CD4-positive, alpha-beta T cell (primary cell): ENCODE measurements at regions not wholly inside any gene's neighbourhood (a gene's known extent, or its start where the extent isn't known, plus 50 kb on each side); places are given as distances from the start of the nearest gene placed in this dataset.

Experiments used
- ATAC-seq: fragments of 200-7000 bp; cut with Tn5 transposase; one replicate; pipeline ENCODE4 v1.10.0; 2022; ENCODE audit warnings: mild to moderate bottlenecking; ENCODE audit not compliant: poor library complexity
- CTCF ChIA-PET: fragments of 350-600 bp; sonication (Branson Sonifier 250); formaldehyde crosslinking; loops from one replicate; lab custom pipeline; 2021; ENCODE audit warnings: antibody characterized with exemption, inconsistent platforms; lab: Charles Lee
- POLR2A ChIA-PET: fragments of 350-600 bp; sonication (Branson Sonifier 250); formaldehyde crosslinking; loops from one replicate; lab custom pipeline; 2021; ENCODE audit warnings: antibody characterized with exemption, inconsistent platforms; lab: Charles Lee
- DNase-seq, 14 experiments: peaks; one replicate each; pipeline ENCODE4 v3.0.0-alpha.2; 2013 to 2020; ENCODE audit warnings: mixed read lengths in 2 of 14
- H3K27ac ChIP-seq, 2 donors: one replicate each; pipeline versions ENCODE4 v1.5.1 to v1.7.0; 2013; ENCODE audit warnings: low read length in 2 of 2, low read depth in 1 of 2, mild to moderate bottlenecking in 1 of 2
- H3K27me3 ChIP-seq, 2 experiments: 1 replicate in 1 of 2; 2 replicates in 1 of 2; pipeline versions ENCODE4 v1.6.1 to v1.7.0; 2013; ENCODE audit warnings: low read length in 2 of 2, control low read depth in 1 of 2, mild to moderate bottlenecking in 1 of 2, moderate library complexity in 1 of 2; ENCODE audit not compliant: insufficient read depth in 2 of 2, control insufficient read depth in 1 of 2
- H3K36me3 ChIP-seq: one replicate; pipeline ENCODE4 v1.6.1; 2013; ENCODE audit warnings: low read length, control low read depth; ENCODE audit not compliant: insufficient read depth
- H3K4me1 ChIP-seq: one replicate; pipeline ENCODE4 v1.6.1; 2013; ENCODE audit warnings: low read length, control low read depth; ENCODE audit not compliant: insufficient read depth
- H3K4me3 ChIP-seq: one replicate; pipeline ENCODE4 v1.5.1; 2013; ENCODE audit warnings: mild to moderate bottlenecking, low read length, moderate library complexity
- H3K9me3 ChIP-seq, 2 experiments: 1 replicate in 1 of 2; 2 replicates in 1 of 2; pipeline versions ENCODE4 v1.6.1 to v1.7.0; 2013; ENCODE audit warnings: low read length in 2 of 2, mild to moderate bottlenecking in 2 of 2, control low read depth in 1 of 2, moderate library complexity in 1 of 2; ENCODE audit not compliant: control insufficient read depth in 1 of 2, insufficient read depth in 1 of 2
- H3K27ac Mint-ChIP-seq: one replicate; pipeline ENCODE4 v1.8.0; 2020; ENCODE audit warnings: mixed read lengths
- H3K27me3 Mint-ChIP-seq: one replicate; pipeline ENCODE4 v1.8.0; 2021; ENCODE audit warnings: mixed read lengths
- H3K36me3 Mint-ChIP-seq: one replicate; pipeline ENCODE4 v1.8.0; 2021; ENCODE audit warnings: low read depth, mixed read lengths
- H3K4me1 Mint-ChIP-seq: one replicate; pipeline ENCODE4 v1.8.0; 2021; ENCODE audit warnings: low read depth, mixed read lengths
- H3K4me3 Mint-ChIP-seq: one replicate; pipeline ENCODE4 v1.8.0; 2020; ENCODE audit warnings: mild to moderate bottlenecking, mixed read lengths
- H3K9me3 Mint-ChIP-seq: one replicate; pipeline ENCODE4 v1.8.0; 2020; ENCODE audit warnings: mixed read lengths
- CTCF ChIP-seq: fragments of 200-600 bp; IDR thresholded peaks from one replicate; pipeline ENCODE4 v1.8.0; 2022; ENCODE audit warnings: antibody characterized with exemption, mild to moderate bottlenecking
- intact Hi-C, 2 experiments: fragments of 100-400 bp; cut with DNase I in 1 of 2; cut with micrococcal nuclease in 1 of 2; formaldehyde crosslinking; loops; one replicate each; pipeline versions ENCODE4 v1.15.1 to v1.9.0; 2023 to 2025; cut with DNase I, micrococcal nuclease

GRCh38 chr15:77731067-77731466, 98.4 kb upstream of the LINGO1 start:
- Histone ChIP-seq H3K36me3 (no peaks in the 10 kb centered on the region), H3K27ac (no peak overlapping the region), H3K27me3 (peaks cover 8 to 10% of the 10 kb centered on the region in 2 experiments), H3K4me3 (no peak overlapping the region), H3K4me1 (no peaks in the 10 kb centered on the region), H3K9me3 (peaks cover 0 to 4% of the 10 kb centered on the region in 2 experiments)
- Mint-ChIP-seq H3K9me3 (no peaks in the 10 kb centered on the region), H3K4me3 (no peak overlapping the region), H3K27ac (no peak overlapping the region), H3K27me3 (peaks cover 10% of the 10 kb centered on the region), H3K4me1 (no peaks in the 10 kb centered on the region), H3K36me3 (no peaks in the 10 kb centered on the region)
- DNase-seq: no peak
- no peak for TF ChIP-seq CTCF
- ATAC-seq: no peak
- ChIA-PET CTCF (no interaction called here), POLR2A (no interaction called here)
- intact Hi-C loops: no loop called here

GRCh38 chr15:77727635-77728304, 95.1 kb upstream of the LINGO1 start:
- no peak for TF ChIP-seq CTCF
- no peaks in the 10 kb centered on the region for H3K4me1 Mint-ChIP-seq

GRCh38 chr15:77724715-77725114, 92.0 kb upstream of the LINGO1 start:
- no peak for DNase-seq
- intact Hi-C loops: no loop called here
- no peak for TF ChIP-seq CTCF
- Histone ChIP-seq H3K4me3 (no peak overlapping the region), H3K36me3 (no peaks in the 10 kb centered on the region), H3K9me3 (peaks cover 0 to 4% of the 10 kb centered on the region in 2 experiments), H3K27me3 (peaks cover 0 to 3% of the 10 kb centered on the region in 2 experiments), H3K27ac (no peak overlapping the region), H3K4me1 (no peaks in the 10 kb centered on the region)
- no peak for ATAC-seq
- CTCF ChIA-PET: no interaction called here
- Mint-ChIP-seq H3K4me3 (no peak overlapping the region), H3K27me3 (peaks cover 7% of the 10 kb centered on the region), H3K9me3 (no peaks in the 10 kb centered on the region), H3K27ac (no peak overlapping the region), H3K4me1 (no peaks in the 10 kb centered on the region), H3K36me3 (no peaks in the 10 kb centered on the region)
- POLR2A ChIA-PET: no interaction called here

More at GRCh38 chr15:77727635-77728304, 95.1 kb upstream of the LINGO1 start:
- peaks cover 2 to 3% of the 10 kb centered on the region in 2 experiments for H3K27me3 ChIP-seq
- H3K4me3 ChIP-seq: no peak overlapping the region
- intact Hi-C loops: no loop called here
- Mint-ChIP-seq H3K36me3 (no peaks in the 10 kb centered on the region), H3K9me3 (no peaks in the 10 kb centered on the region), H3K27me3 (no peaks in the 10 kb centered on the region), H3K4me3 (no peak overlapping the region), H3K27ac (no peak overlapping the region)
- H3K4me1 ChIP-seq: no peaks in the 10 kb centered on the region
- no peaks in the 10 kb centered on the region for H3K36me3 ChIP-seq
- no peak overlapping the region for H3K27ac ChIP-seq
- POLR2A ChIA-PET: no interaction called here
- peaks cover 0 to 4% of the 10 kb centered on the region in 2 experiments for H3K9me3 ChIP-seq
- DNase-seq: no peak
- ATAC-seq: no peak
- CTCF ChIA-PET: no interaction called here
